ENCODE measurements at regions not wholly inside any gene's neighbourhood (a gene's known extent, or its start where the extent isn't known, plus 50 kb on each side); places are given as distances from the start of the nearest gene placed in this dataset.

- TF ChIP-seq EZH2 (IDR thresholded peaks at IDR 0.05; ENCODE audit: low read length) = no peak
- TF ChIP-seq, protein P1, sequence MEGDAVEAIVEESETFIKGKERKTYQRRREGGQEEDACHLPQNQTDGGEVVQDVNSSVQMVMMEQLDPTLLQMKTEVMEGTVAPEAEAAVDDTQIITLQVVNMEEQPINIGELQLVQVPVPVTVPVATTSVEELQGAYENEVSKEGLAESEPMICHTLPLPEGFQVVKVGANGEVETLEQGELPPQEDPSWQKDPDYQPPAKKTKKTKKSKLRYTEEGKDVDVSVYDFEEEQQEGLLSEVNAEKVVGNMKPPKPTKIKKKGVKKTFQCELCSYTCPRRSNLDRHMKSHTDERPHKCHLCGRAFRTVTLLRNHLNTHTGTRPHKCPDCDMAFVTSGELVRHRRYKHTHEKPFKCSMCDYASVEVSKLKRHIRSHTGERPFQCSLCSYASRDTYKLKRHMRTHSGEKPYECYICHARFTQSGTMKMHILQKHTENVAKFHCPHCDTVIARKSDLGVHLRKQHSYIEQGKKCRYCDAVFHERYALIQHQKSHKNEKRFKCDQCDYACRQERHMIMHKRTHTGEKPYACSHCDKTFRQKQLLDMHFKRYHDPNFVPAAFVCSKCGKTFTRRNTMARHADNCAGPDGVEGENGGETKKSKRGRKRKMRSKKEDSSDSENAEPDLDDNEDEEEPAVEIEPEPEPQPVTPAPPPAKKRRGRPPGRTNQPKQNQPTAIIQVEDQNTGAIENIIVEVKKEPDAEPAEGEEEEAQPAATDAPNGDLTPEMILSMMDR (optimal IDR thresholded peaks at IDR 0.05 in 1 of 3, IDR thresholded peaks at IDR 0.05 in 1 of 3, conservative IDR thresholded peaks at IDR 0.05 in 1 of 3; ENCODE audit: extremely low read depth in 1 of 3, insufficient read depth in 2 of 3, low read length in 3 of 3) = no peak
- Histone ChIP-seq H3K4me2 (ENCODE audit: control insufficient read depth, extremely low read depth, insufficient read depth, low read depth, low read length) (no peak overlapping the region), H3K36me3 (ENCODE audit: control insufficient read depth in 2 of 2, extremely low read depth in 1 of 2, insufficient read depth in 2 of 2, low read length in 2 of 2) (no peaks in the 10 kb centered on the region), H3K4me3 (ENCODE audit: control insufficient read depth in 2 of 3, extremely low read depth in 1 of 3, insufficient read depth in 2 of 3, low read depth in 1 of 3, low read length in 3 of 3) (no peak overlapping the region), H3K4me1 (ENCODE audit: control insufficient read depth, extremely low read depth, insufficient read depth, low read length) (peaks cover 10% of the 10 kb centered on the region), H3K27me3 (ENCODE audit: control insufficient read depth, extremely low read depth, insufficient read depth, low read length) (peaks cover 2% of the 10 kb centered on the region), H2AFZ (ENCODE audit: control insufficient read depth, low read length) (no peak overlapping the region), H3K9me3 (ENCODE audit: control insufficient read depth, low read depth, low read length) (no peaks in the 10 kb centered on the region), H4K20me1 (ENCODE audit: control insufficient read depth, extremely low read depth, insufficient read depth, low read length) (no peaks in the 10 kb centered on the region), H3K27ac (ENCODE audit: control insufficient read depth, insufficient read depth, low read length) (no peak overlapping the region), H3K79me2 (ENCODE audit: control insufficient read depth, insufficient read depth, low read length) (no peaks in the 10 kb centered on the region), H3K9me1 (ENCODE audit: control insufficient read depth, extremely low read depth, insufficient read depth, low read length) (no peaks in the 10 kb centered on the region), H3K9ac (ENCODE audit: control insufficient read depth, extremely low read depth, insufficient read depth, low read length) (no peak overlapping the region)
- no peak for DNase-seq (ENCODE audit: low read depth, low spot score)
- no peak for FAIRE-seq
- dilution Hi-C loops (cut with MboI; ENCODE audit: extremely low pct_ligation_motif_present, low sequenced_read_pairs) = no loop called here
Measured at GRCh38 chr9:79980432-79980831, 408.7 kb downstream of the TLE4 start.

DNA sequence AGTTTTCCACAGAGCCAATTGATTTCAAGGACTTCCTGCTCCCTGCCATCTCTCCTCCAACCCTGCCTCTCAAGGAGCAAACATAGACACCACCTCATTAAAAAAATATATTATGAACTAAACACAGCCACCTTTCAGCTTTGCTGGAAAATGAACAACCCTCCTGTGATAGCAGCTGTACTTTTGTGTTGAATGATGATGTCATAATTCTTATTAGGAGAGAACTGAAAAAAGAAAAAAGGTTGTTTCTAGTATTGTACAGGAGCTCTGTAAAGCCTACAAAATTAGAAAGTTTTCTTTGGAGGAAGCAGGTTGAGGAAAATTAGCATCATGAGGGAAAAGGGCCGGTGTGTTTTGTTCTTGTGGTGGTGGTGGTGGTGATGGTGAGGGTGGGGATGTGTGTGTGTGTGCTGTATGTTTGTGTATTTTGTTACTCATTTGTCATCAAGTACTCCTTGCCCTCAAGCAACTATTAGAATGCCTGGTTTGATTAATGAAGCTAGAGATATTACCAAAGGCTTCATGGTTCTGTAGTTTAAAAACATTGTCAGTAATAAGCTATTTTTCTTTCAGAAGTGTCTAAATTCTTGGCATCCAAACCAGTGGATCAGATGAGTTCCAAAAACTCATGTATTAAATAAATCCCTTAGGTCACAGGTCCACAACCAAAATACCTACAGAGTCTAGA is 405.9 kb downstream of the TLE4 start:
- no peaks in the 10 kb centered on the region for H3K9me1 ChIP-seq (ENCODE audit: control insufficient read depth, extremely low read depth, insufficient read depth, low read length)
- no peak for DNase-seq (ENCODE audit: low read depth, low spot score)
- no peak overlapping the region for H3K4me3 ChIP-seq (ENCODE audit: control insufficient read depth in 2 of 3, extremely low read depth in 1 of 3, insufficient read depth in 2 of 3, low read depth in 1 of 3, low read length in 3 of 3)
- peaks cover 2% of the 10 kb centered on the region for H3K27me3 ChIP-seq (ENCODE audit: control insufficient read depth, extremely low read depth, insufficient read depth, low read length)
- no peak overlapping the region for H2AFZ ChIP-seq (ENCODE audit: control insufficient read depth, low read length)
- H4K20me1 ChIP-seq (ENCODE audit: control insufficient read depth, extremely low read depth, insufficient read depth, low read length) = no peaks in the 10 kb centered on the region
- no peak for FAIRE-seq
- dilution Hi-C loops (cut with MboI; ENCODE audit: extremely low pct_ligation_motif_present, low sequenced_read_pairs) = no loop called here
- no peak overlapping the region for H3K4me2 ChIP-seq (ENCODE audit: control insufficient read depth, extremely low read depth, insufficient read depth, low read depth, low read length)
- H3K9me3 ChIP-seq (ENCODE audit: control insufficient read depth, low read depth, low read length) = no peaks in the 10 kb centered on the region
- H3K27ac ChIP-seq (ENCODE audit: control insufficient read depth, insufficient read depth, low read length) = no peak overlapping the region
- H3K79me2 ChIP-seq (ENCODE audit: control insufficient read depth, insufficient read depth, low read length) = no peaks in the 10 kb centered on the region
- no peaks in the 10 kb centered on the region for H3K36me3 ChIP-seq (ENCODE audit: control insufficient read depth in 2 of 2, extremely low read depth in 1 of 2, insufficient read depth in 2 of 2, low read length in 2 of 2)
- no peak overlapping the region for H3K9ac ChIP-seq (ENCODE audit: control insufficient read depth, extremely low read depth, insufficient read depth, low read length)
- TF ChIP-seq, protein P1 (optimal IDR thresholded peaks at IDR 0.05 in 1 of 3, IDR thresholded peaks at IDR 0.05 in 1 of 3, conservative IDR thresholded peaks at IDR 0.05 in 1 of 3; ENCODE audit: extremely low read depth in 1 of 3, insufficient read depth in 2 of 3, low read length in 3 of 3) = no peak
- no peak for TF ChIP-seq EZH2 (IDR thresholded peaks at IDR 0.05; ENCODE audit: low read length)
- no peaks in the 10 kb centered on the region for H3K4me1 ChIP-seq (ENCODE audit: control insufficient read depth, extremely low read depth, insufficient read depth, low read length)
